ENCODE measurements at regions not wholly inside any gene's neighbourhood (a gene's known extent, or its start where the extent isn't known, plus 50 kb on each side); places are given as distances from the start of the nearest gene placed in this dataset.
A peak's percentile ranks its signal among the peaks of the same experiment; 100 is the strongest.
"Not testable (repeated sequence)": the region's sequence is repeated elsewhere in the genome, so short reads cannot be mapped to it uniquely, and the experiment has no call there.

- no peak for DNase-seq
These were observed 406.2 kb downstream of the LIG4 start for GRCh38 chr13:107809125-107809524.

DNA sequence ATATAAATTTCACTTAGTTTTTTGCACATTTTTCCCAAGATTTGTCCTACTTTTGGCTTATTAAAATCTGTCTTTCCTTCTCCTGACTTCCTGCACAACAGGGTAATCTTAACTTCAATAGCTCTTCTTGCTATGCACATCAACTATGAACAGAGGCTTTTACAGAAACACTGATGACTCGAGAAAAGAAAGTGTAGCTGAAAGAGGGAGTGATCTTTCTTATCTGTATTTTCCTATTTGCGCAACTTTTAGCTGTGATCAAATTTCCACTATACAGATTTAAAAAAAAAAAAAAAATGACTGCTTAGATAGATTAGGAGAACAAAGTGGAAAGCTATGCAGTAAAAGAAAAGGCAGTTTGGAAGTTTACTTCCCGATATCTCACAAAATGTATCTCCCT is 406.9 kb downstream of the LIG4 start:
- DNase-seq = no peak

GRCh38 chr13:107807306-107808073 is 407.8 kb downstream of the LIG4 start:
- peak; percentile 28 to 42 for DNase-seq

DNA sequence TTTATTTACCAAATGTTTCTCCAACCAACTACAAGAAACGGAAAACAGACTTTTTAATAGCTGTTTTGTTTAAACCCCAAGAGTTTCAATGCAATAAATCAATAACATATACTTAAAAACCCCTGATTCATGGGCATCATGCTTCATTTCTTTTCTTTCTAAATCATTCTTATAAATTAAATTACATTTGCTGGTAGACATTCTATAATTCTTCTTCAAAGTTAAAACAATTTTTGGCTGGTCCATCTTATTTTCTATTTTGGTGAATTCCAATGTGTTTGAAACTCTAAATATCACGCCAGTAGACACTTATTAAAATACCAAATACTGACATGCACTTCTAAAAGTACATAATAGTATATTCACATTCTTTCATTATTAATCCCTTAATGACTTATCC is 408.6 kb downstream of the LIG4 start:
- DNase-seq = no peak

DNA sequence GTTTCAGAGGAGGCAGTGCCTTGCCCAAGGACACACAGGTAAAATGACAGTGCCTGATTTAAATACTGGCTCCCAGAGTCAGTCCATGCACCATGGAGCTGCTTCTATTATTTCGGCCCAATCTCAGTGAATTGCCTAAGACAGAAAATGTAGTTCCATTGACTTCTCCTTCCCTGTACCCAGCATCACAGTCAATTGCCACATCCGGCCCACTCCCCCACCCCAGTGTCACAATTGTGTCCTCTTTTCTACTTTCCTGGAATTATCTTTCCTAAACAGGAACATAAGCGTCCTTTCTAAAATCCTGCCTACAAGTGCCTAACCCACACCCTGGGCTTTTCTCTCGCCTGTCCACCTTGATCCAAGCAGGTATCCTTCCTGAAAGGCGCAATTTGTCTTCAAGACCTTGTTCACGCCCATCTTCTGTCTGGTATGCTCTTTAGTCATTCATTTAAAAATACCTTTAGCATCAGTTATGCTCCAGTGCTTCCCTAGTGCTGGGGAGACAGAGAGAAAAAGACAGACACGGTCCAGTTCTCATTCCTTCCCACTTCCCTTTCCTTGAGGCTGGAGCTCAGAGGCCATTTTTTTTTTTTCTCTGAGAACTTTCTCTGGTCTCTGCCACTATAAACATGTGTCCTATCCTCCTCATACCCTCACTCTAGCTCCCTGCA is 411.4 kb downstream of the LIG4 start:
- DNase-seq = no peak

GRCh38 chr13:107801621-107802020 is 413.7 kb downstream of the LIG4 start:
- DNase-seq = no peak

- no peak for DNase-seq
These were observed 416.3 kb downstream of the LIG4 start for GRCh38 chr13:107799001-107799400.

DNA sequence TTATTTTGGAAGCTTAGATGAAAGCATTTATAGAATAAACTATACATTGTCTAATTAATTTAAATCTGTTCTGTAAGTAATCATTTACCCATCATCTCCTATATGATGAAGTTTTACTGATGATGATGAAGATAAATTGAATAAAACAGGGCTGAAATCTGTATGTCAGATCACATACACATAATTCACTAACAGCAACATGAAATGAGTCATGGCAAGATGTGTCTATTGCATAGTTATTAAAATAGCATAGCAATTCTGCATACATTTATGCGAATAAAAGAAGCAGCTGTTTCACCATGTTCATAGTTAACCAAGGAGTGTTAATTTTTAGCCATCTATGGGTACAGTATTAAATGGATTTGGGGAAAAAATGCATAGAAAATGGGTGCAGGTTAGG is 424.9 kb downstream of the LIG4 start:
- no peak for DNase-seq

DNA sequence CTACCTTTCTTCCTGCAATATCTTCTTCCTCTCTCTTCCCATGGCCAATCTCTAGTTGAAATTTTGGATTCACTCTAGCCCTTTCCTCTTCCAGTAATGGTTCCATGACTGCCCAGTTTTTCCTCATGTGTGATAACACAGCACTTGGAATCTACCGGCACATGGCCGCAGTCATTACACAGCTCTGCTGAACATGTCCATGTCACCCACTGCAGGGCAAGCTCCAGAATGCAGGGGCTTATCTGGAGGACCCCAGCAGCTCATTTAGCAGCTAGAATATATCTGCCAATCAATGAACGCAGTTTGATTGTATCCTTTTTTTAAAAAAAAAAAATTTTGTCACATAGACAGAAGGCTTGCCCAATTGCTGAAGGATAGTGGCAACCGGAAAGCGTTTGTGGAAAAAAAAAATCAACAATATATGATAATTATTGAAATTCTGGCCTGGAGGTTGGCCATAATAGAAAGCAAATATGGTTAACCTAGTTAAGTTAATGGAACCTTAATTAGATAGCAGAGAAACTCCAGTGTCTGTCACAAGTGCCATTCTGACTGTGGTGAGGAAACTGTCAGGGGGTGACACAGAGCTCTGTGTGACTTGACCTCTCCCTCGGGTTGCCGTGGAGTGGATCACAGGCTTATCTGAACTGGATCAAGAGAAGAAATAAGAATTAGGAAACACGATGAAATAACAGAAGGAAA is 426.7 kb downstream of the LIG4 start:
- no peak for DNase-seq

- DNase-seq = not testable (repeated sequence)
These were observed 432.7 kb downstream of the LIG4 start for GRCh38 chr13:107782646-107783045.

DNA sequence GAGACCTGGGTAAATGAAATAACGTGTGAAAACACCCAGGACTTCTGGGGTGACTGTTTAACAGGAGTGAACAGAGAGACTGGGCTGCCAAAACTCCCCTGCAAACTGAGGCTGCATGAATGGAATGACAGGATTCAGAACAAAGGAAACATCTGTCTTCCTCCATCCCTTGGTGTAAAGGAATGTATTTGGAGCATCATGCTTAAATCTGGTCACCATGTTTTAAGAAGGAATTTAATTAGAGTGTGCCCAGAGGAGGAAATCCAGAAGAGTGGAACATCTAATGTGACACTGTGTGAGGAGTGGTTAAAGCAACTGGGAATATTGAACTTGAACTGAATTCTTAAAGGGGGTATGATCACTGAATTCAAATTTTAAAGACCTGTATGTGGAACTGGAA is 437.2 kb downstream of the LIG4 start:
- DNase-seq = no peak

- DNase-seq = no peak
These were observed 444.8 kb downstream of the LIG4 start for GRCh38 chr13:107770541-107770940.

DNA sequence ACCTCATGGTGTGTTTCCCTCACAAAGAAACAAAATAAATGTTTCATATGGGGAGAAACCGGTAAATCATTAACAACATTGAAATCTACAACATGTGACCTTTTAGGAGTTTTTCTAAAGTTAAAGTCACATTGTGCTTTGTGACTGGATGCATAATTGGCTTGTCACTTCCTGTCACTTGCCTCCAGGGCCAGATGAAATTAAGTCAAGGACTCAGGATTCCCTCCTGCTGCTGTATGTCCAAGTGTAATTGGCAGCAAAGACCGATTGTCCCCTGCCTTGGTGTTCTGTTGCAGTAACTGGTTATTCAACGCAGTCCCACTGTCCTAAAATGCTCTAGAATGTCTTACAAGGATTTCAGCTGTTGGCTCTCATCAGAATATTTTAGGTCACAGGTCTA is 448.2 kb downstream of the LIG4 start:
- peak; percentile 50 to 76 for DNase-seq

DNA sequence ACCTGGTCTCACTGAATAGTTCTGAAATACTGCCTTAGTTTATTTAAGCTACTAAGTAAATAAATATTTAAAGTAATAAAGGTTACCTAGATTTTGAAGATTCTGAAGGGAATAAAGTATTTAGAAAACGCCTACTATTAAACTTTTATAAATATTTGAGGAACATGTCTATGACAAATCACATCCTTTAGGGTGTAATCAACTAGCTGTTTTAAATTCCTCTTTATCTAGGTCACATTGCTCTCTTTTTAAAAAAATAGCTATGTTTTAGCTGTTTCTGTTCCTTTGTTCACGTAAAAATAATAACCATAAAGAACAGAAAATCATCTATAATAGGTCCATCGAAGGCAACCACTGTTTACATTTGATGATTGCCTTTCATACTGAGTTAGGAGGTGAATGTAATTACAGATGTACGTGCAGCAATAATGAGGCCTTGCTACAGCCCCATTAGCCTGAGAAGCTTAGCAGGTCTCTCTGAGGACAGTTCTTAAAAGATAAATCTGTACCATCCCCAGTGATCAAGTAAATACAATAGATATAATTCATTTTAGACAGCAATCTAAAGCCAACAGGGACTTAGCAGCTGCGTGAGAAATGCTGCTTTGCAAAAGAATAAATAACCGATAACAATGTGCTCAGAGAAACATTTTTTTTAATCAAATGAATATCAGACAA is 449.5 kb downstream of the LIG4 start:
- DNase-seq = peak in 1 of 2 experiments; percentile 28

DNA sequence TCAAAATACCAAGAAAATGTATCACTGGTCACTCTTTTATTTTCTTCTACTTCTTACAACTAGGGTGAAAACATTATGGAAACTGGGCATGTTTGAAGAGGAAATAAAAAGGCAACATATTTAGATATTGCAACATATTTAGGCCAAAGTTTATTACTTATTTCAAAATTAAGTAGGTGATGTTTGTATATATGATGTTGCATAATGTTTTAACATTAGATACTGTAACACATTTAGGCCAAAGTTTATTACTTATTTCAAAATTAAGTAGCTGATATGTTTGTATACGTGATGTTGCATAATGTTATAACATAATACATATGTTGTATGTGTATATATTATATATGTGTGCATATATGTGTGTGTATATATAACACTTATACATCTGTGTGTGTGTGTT is 451.3 kb downstream of the LIG4 start:
- DNase-seq = no peak

DNA sequence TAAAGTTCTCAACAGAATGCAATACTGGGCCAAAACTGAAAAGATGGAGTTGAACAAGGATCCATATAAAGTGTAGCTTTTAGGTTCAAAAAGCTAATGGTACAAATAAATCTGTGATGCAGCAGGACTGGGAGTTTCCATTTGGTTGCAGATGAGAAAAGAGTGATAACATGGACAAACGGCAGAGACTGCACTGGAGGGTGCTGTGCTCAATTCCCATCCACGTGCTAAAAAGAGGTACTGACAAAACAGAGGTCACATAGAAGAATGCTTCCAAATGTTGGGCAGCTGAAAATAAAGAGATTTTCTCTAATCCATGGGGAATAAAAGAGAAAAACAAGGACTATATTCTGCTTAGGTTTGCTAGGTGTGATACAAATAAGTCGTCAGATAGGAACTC is 461.6 kb downstream of the LIG4 start:
- no peak for DNase-seq

DNA sequence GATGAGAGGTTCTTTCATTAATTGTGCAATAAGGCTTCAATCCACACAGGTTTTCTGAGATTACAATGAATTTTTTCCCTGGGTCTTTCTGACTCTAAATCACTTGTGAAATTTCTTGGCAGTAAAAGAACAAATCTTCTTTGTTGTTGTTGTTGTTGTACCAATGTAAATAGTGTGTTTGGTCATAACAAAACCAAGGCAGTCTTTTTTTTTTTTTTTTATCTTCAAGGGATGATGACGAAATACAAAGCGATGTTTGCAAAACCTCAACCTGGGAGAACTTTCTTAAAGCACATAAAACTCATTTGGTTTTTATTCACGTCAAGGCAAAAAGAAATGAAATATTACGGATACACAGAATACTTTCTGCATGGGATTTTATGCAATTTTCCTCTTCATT is 462.0 kb downstream of the LIG4 start:
- no peak for DNase-seq

- no peak for DNase-seq
These were observed 471.4 kb downstream of the LIG4 start for GRCh38 chr13:107743983-107744382.

GRCh38 chr13:107743526-107743925 is 471.8 kb downstream of the LIG4 start:
- DNase-seq = no peak

DNA sequence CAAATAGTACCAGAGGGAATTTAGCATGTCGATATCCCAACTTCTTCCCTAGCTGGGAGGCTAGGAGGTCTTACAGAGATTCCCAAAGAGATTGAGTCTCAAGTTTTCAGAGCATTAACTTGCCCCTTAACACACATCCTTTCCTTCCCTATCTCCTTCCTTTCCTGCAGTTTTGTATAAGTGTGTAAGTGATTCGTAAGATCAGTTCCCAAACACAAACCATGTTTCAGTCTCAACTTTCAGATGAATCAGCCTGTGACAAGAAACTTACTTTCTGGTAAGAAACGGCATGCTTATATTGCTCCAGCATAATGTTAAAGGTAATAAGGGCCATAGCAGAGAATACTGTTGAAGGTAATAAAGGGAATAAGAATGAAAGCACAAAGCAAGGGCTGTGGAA is 472.2 kb downstream of the LIG4 start:
- DNase-seq = no peak

DNA sequence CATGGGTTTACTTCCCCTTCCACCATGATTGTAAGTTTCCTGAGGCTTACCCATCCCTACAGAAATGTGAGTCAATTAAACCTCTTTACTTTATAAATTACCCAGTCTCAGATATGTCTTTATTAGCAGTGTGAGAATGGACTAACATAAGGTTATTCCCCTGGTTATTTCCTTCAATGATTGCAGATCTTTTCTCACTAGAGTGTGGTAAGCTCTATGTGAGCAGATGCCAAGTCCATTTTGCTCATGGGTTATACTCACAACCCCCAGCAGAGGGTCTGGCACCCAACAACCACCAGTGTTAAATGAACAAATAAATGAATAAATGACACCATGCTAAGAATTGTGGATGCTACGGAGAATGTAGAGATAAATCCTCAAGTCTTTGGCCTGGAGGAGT is 472.8 kb downstream of the LIG4 start:
- no peak for DNase-seq

- no peak for DNase-seq
These were observed 477.3 kb downstream of the LIG4 start for GRCh38 chr13:107738004-107738403.

DNA sequence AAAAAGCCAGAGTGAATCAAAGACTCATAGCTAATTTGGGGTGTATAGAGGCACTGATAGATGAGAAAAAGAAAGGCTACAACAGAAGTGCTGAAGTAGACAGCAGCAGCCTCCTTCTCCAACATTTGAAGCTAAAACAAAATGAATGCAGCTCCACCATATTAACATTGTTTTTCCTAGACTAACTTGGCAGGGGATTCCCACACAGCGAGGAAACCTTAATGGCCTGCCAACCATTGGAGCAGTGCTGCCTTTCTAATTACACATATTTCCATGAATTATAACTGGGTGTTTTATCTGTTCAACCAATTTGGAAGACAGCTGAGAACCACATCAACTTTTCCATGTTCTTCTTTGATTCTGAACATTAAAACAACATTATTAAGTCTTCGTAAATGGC is 478.6 kb downstream of the LIG4 start:
- DNase-seq = no peak

DNA sequence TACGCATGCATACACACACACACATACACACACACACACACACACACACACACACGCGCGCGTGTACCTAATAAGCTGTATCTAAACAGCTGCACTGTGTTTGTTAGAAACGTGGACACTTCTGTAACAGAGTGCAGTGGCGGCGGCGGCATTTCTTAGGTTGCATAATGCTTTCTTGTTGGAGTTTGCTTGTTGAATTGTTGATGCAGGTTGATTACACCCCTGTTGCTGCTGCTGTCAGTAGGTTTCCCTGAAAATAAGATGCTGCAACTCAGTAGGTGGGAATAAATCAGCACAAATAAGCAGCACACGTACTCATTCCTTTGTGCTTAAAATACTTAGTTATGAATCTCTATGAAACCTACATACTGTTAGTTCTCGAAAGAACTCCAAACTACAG is 479.2 kb downstream of the LIG4 start:
- no peak for DNase-seq
